Inferior parietal cortex (tissue), 1 donor: ENCODE measurements at regions not wholly inside any gene's neighbourhood (a gene's known extent, or its start where the extent isn't known, plus 50 kb on each side); places are given as distances from the start of the nearest gene placed in this dataset.
A peak's percentile ranks its signal among the peaks of the same experiment; 100 is the strongest.
"Not testable (repeated sequence)": the region's sequence is repeated elsewhere in the genome, so short reads cannot be mapped to it uniquely, and the experiment has no call there.

Experiments used
- DNase-seq: peaks from one replicate; pipeline ENCODE4 v3.0.0-alpha.2; 2016; ENCODE audit errors: extremely low spot score

- DNase-seq = no peak
Observed at GRCh38 chr1:227416156-227416830, 98.0 kb upstream of the CDC42BPA start.

GRCh38 chr1:227415115-227415790 is 97.0 kb upstream of the CDC42BPA start:
- DNase-seq = no peak

DNA sequence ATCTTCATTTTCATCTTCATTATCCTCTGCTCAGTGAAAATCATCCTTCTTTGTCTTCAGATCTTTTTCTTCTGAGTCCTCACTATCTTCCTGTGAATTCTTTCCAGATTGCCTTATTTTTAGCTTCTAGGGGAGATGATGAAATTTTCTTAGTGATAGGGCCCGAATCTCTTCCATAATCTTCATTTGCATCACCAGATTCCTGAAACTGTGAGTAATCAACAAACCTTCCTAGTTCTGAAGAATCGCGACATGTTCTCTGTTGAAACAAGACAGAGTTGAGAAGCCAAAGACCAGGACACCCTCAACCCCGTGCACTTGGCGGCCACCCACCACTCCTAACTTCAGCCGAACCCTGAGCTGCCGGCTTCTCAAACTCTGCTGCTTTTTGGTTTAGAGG is 92.8 kb upstream of the CDC42BPA start:
- DNase-seq = no peak

- DNase-seq = not testable (repeated sequence)
Observed at GRCh38 chr1:227406332-227406731, 88.0 kb upstream of the CDC42BPA start.

GRCh38 chr1:227403535-227403934 is 85.2 kb upstream of the CDC42BPA start:
- no peak for DNase-seq

GRCh38 chr1:227401562-227402342 is 83.5 kb upstream of the CDC42BPA start:
- DNase-seq = no peak

DNA sequence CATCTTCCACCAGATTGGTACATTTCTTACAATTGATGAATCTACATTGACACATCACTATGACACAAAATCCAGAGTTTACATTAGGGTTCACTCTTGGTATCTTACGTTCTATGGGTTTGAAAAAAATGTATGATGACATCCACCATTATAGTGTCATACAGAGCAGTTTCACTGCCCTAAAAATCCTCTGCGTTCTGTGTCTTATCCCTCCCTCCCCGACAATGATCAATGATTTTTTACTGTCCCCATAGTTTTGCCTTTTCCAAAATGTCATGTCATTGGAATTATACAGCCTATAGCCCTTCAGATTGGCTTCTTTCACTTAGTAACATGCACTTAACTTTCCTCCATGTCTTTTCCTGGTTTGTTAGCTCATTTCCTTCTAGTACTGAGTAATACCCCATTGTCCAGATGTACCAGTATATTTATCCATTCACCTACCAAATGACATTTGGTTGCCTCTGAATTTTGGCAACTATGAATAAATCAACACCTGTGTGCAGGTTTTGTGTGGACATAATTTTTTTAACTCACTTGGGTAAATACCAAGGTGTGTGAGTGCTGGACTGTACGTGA is 80.9 kb upstream of the CDC42BPA start:
- no peak for DNase-seq

GRCh38 chr1:227397354-227397978 is 79.2 kb upstream of the CDC42BPA start:
- no peak for DNase-seq

- peak; percentile 64 for DNase-seq
Observed at GRCh38 chr1:227396539-227397353, 78.5 kb upstream of the CDC42BPA start.

GRCh38 chr1:227395426-227396028 is 77.2 kb upstream of the CDC42BPA start:
- DNase-seq = no peak

GRCh38 chr1:227392984-227393764 is 74.9 kb upstream of the CDC42BPA start:
- no peak for DNase-seq

GRCh38 chr1:227391879-227392278 is 73.6 kb upstream of the CDC42BPA start:
- DNase-seq = no peak

- no peak for DNase-seq
Observed at GRCh38 chr1:227391211-227391610, 72.9 kb upstream of the CDC42BPA start.

- DNase-seq = no peak
Observed at GRCh38 chr1:227390525-227390924, 72.2 kb upstream of the CDC42BPA start.

DNA sequence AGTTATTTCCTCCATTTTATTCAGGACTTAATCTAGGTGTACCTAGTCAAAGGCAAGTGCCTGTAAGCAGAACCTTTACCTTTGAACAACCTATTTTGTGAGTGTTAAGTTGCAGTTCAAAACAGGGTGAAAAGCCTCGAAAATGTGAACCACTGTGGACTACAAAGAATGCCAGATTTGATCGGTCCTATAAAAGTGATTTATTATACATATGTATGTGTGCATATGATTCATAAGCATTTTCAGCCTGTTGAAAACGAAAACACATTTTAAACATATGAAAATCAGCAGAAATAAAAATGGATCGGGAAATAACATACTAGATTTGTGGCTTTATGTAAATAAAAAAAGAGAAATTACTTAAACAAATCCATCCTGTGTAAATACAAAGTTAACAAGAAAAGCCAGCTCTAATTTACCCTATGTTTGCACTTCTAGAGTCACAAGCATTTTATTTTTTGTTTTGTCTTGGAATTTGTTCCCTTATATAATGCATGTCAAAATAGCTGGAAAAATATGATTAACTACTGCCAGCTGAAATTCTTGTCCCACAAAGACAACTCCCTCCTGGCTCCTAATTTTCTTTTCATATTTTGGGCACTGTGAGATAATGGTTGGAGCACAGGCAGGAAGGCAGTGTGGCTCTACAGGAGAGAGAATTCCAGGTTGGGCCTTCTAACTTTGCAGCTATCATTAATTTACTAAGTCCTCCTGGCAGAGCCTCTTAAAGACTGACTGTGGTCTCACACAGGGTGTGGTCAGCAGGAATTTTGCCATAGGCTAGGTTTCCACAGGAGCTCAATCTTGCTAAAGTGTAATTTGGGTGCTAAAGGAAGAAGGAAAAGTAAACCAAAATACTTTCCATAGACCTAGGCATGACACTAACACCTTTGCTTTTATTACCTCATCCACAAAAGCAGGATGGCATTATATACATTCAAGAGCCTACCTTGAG is 70.2 kb upstream of the CDC42BPA start:
- no peak for DNase-seq

DNA sequence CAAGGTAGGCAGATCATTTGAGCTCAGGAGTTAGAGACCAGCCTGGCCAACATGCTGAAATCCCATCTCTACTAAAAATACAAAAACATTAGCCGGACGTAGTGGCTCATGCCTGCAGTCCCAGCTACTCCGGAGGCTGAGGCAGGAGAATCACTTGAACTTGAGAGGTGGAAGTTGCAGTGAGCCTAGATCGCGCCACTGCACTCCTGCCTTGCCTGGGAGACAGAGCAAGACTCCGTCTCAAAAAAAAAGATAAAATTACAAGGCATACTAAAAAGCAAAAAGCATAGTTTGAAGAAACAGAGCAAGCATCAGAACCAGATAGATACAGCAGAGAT is 61.2 kb upstream of the CDC42BPA start:
- no peak for DNase-seq

DNA sequence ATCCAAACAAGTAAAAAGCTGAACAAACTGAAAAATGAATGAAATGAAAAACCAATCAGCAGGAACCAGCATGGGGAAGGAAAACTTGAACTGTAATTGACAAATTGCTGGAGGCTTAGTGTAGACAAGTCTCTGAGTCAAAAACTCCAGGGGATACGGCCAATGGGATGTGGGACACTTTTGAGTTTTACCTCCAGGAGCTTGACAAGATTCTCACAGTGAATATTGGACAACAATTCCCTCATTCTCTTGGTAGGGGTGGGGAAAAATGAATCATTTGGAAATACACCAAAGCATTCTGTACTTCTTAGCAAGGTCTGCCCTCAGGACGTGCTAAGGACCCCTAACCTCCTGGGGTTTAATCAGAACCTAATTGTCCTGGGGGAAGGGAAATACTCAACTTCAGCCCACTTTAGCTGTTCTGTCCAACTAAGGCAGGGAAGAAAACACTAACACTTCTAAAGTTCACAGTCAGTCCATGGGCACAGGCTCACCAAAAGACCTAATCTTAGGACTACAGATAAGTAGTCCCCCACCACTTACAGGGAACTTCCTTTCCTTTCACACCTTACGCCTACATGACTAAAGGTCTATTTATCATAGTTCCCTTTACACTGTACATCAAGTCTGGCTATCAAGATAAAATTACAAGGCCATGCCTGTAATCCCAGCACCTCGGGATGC is 60.7 kb upstream of the CDC42BPA start:
- no peak for DNase-seq

- DNase-seq = peak; percentile 33
Observed at GRCh38 chr1:227378181-227378580, 59.9 kb upstream of the CDC42BPA start.
